ENCODE measurements at regions not wholly inside any gene's neighbourhood (a gene's known extent, or its start where the extent isn't known, plus 50 kb on each side); places are given as distances from the start of the nearest gene placed in this dataset.
A peak's percentile ranks its signal among the peaks of the same experiment; 100 is the strongest.

GRCh38 chr9:82606071-82606470, 456.9 kb downstream of the RASEF start:
- H3K4me3 ChIP-seq (ENCODE audit: low read depth, low read length) = no peak overlapping the region
- TF ChIP-seq CTCF (IDR thresholded peaks at IDR 0.05; ENCODE audit: low read depth, low read length) = no peak

- no peak overlapping the region for H3K4me3 ChIP-seq (ENCODE audit: low read depth, low read length)
- peak; percentile 40; the same call in 1 of the 2 replicates for TF ChIP-seq CTCF (IDR thresholded peaks at IDR 0.05; ENCODE audit: low read depth, low read length)
Observed at GRCh38 chr9:82606492-82607382, 456.2 kb downstream of the RASEF start.

DNA sequence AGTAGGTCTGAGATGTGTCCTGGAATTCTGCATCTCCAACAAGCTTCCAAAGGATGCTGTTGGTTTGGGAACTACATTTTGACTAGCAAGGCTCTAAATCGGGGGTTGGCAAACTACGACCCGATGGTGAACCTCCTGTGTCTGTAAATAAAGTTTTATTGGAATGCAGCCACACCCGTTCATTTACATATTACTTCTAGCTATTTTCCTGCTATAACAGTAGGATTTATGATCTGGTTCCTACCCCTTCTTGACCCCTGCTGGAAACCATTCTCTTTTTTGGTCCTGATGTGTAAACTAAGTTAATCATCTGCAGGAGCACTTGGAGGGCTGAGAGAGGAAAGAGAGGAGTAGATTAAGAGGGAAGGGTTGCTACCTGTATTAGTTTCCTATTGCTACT, 454.5 kb downstream of the RASEF start:
- no peak overlapping the region for H3K4me3 ChIP-seq (ENCODE audit: low read depth, low read length)
- TF ChIP-seq CTCF (IDR thresholded peaks at IDR 0.05; ENCODE audit: low read depth, low read length) = no peak

DNA sequence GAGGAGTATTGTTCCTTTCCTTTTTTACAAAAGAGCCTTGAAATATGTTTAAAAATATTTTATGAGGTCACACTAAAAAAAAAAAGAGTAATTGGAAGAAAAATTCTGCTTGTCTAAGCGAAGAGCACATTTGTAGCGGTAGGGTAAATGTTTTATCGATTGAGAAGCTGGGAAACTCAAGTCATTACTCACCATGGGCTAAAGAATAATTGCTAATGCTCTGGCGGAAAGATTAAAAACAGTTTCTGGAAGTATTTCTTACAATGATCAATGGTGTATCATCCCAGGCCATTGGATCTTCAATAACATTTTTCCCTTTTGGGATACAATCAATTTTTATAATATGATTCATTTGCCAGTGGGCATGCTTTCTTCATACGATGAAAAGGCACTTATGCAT, 450.0 kb downstream of the RASEF start:
- TF ChIP-seq CTCF (IDR thresholded peaks at IDR 0.05; ENCODE audit: low read depth, low read length) = no peak
- H3K4me3 ChIP-seq (ENCODE audit: low read depth, low read length) = no peak overlapping the region

DNA sequence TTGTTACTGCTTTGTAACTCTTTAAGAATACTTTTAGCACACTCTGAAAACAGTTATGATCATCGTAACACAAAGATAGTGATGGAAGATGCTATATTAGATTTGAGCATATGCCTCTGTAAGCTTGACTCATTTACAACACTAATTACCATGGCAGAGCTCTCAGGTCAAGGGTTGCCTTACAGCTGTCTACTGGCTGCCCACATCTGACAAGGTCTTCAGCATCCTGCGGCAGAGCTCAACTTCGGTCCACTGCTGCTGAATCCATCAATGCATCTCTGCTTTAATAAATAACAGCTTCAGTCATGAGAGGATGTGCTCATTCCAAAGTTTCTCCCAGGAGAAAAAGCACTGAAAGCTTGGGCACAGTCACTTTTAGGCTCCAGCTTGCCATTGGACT, 449.4 kb downstream of the RASEF start:
- no peak overlapping the region for H3K4me3 ChIP-seq (ENCODE audit: low read depth, low read length)
- TF ChIP-seq CTCF (IDR thresholded peaks at IDR 0.05; ENCODE audit: low read depth, low read length) = no peak

GRCh38 chr9:82616545-82616944, 446.4 kb downstream of the RASEF start:
- H3K4me3 ChIP-seq (ENCODE audit: low read depth, low read length) = no peak overlapping the region
- no peak for TF ChIP-seq CTCF (IDR thresholded peaks at IDR 0.05; ENCODE audit: low read depth, low read length)

DNA sequence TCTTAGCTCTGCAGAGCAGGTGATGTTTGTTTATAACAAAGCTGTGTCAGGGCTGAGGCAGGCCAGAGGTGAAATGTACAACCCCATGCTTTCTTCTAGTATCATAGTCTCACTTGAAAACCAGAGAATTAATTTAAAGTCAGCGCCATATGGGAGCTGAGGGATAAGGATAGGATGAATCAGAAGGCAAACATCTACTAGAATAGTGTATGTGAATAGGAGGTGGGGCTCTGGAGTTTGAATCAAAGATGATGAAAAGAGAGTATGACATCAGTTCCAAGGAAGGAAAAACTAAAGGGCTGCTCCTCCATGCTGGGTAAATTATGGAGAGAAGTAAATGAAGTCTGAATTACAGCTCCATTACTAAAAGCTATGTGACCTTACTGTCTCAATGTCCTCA, 441.5 kb downstream of the RASEF start:
- TF ChIP-seq CTCF (IDR thresholded peaks at IDR 0.05; ENCODE audit: low read depth, low read length) = no peak
- no peak overlapping the region for H3K4me3 ChIP-seq (ENCODE audit: low read depth, low read length)

All from WI38 (cell line).